ENCODE measurements at regions not wholly inside any gene's neighbourhood (a gene's known extent, or its start where the extent isn't known, plus 50 kb on each side); places are given as distances from the start of the nearest gene placed in this dataset.
"Not testable (repeated sequence)": the region's sequence is repeated elsewhere in the genome, so short reads cannot be mapped to it uniquely, and the experiment has no call there.

DNA sequence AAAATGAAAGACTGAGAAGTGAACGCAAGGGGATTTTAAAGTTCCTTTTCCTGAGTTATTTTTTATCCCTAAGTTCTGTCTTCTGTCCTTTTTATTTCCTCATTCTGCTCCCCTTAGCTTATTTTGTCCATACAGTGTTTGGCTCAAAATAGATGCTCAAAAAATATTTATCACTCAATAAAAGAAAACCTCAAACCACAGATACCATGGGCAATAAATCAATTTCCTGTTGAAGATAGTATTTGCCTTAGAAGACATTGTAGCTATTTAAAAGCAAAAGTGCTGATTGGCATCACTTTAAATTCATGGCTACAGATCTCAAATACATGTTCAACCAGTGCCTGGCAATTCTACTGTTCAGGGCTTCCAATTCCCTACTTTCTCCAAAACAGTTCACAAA lies 316.5 kb upstream of the ADAMTS9 start:
- FAIRE-seq, result no peak
- Histone ChIP-seq H3K4me3 (ENCODE audit: low read depth, low read length) (no peak overlapping the region), H3K36me3 (ENCODE audit: control insufficient read depth, insufficient read depth, low read length) (no peaks in the 10 kb centered on the region), H3K27me3 (ENCODE audit: control insufficient read depth, insufficient read depth, low read length) (no peaks in the 10 kb centered on the region)
- TF ChIP-seq, protein P1, sequence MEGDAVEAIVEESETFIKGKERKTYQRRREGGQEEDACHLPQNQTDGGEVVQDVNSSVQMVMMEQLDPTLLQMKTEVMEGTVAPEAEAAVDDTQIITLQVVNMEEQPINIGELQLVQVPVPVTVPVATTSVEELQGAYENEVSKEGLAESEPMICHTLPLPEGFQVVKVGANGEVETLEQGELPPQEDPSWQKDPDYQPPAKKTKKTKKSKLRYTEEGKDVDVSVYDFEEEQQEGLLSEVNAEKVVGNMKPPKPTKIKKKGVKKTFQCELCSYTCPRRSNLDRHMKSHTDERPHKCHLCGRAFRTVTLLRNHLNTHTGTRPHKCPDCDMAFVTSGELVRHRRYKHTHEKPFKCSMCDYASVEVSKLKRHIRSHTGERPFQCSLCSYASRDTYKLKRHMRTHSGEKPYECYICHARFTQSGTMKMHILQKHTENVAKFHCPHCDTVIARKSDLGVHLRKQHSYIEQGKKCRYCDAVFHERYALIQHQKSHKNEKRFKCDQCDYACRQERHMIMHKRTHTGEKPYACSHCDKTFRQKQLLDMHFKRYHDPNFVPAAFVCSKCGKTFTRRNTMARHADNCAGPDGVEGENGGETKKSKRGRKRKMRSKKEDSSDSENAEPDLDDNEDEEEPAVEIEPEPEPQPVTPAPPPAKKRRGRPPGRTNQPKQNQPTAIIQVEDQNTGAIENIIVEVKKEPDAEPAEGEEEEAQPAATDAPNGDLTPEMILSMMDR (IDR thresholded peaks at IDR 0.05; ENCODE audit: insufficient read depth, low read length, severe bottlenecking), result no peak
- DNase-seq (ENCODE audit: low read depth), result no peak

DNA sequence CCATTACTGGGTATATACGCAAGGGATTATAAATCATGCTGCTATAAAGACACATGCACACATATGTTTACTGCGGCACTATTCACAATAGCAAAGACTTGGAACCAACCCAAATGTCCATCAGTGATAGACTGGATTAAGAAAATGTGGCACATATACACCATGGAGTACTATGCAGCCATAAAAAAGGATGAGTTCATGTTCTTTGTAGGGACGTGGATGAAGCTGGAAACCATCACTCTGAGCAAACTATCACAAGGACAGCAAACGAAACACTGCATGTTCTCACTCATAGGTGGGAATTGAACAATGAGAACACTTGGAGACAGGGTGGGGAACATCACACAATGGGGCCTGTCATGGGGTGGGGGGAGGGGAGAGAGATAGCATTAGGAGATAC lies 313.3 kb upstream of the ADAMTS9 start:
- H3K36me3 ChIP-seq (ENCODE audit: control insufficient read depth, insufficient read depth, low read length); H3K4me3 ChIP-seq (ENCODE audit: low read depth, low read length); DNase-seq (ENCODE audit: low read depth); H3K27me3 ChIP-seq (ENCODE audit: control insufficient read depth, insufficient read depth, low read length); FAIRE-seq: not testable (repeated sequence)

GRCh38 chr3:64998317-64998716 lies 310.5 kb upstream of the ADAMTS9 start:
- TF ChIP-seq, protein P1 (IDR thresholded peaks at IDR 0.05; ENCODE audit: insufficient read depth, low read length, severe bottlenecking), result no peak
- DNase-seq (ENCODE audit: low read depth) (no peak), FAIRE-seq (no peak)
- Histone ChIP-seq H3K4me3 (ENCODE audit: low read depth, low read length) (no peak overlapping the region), H3K36me3 (ENCODE audit: control insufficient read depth, insufficient read depth, low read length) (no peaks in the 10 kb centered on the region), H3K27me3 (ENCODE audit: control insufficient read depth, insufficient read depth, low read length) (no peaks in the 10 kb centered on the region)

DNA sequence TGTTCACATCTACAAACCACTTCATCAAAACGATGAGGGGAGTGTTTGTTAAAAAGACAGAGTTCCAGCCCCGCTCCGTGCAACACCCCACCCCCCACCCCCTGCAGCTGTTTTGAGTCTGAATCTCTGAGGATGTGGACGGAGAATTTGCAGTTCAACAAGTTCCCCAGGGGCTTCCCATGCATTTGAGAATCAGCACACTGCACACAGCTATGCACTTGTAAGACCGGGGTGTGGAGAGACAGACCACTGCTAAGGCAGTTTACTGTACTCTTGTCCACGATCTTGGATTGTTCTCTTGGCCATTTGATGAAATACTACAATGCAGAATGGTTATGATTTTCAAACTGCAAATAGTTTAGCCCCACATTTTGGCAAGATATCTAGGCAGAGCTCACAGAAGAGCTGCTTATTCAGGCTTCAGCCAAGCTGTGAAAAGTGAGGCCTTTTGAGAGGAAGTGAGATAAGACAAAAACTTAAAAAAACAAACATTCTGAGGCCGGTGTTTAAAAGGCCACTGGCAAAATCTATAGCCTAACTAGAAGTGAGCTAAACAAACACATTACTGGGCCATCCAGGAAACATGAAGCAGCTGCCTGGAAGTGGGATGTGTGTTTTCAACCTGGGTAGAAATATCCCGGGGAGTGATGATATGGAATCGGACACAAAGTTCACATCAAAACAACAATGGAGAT lies 308.2 kb upstream of the ADAMTS9 start:
- no peak for FAIRE-seq
- Histone ChIP-seq H3K36me3 (ENCODE audit: control insufficient read depth, insufficient read depth, low read length) (no peaks in the 10 kb centered on the region), H3K4me3 (ENCODE audit: low read depth, low read length) (no peak overlapping the region), H3K27me3 (ENCODE audit: control insufficient read depth, insufficient read depth, low read length) (no peaks in the 10 kb centered on the region)
- TF ChIP-seq, protein P1 (IDR thresholded peaks at IDR 0.05; ENCODE audit: insufficient read depth, low read length, severe bottlenecking), result no peak
- no peak for DNase-seq (ENCODE audit: low read depth)

DNA sequence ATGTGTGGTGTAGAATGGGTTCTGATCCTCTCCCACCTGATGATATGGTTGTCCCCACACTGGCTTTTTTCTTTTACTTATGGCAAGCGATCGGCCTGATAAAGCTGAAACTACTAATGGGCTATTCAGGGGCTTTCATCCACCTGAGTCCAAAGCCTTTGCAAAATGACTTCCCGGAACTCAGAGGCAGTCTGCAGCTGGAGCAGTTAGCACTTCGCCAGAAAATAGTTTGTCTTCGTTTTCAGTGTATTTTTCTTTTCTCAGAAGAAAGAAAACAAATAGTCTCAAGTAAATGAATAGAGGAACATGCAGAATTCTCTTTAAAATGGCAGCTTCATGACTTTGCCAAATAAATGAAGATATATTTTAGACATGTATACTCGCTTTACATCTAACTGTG lies 306.0 kb upstream of the ADAMTS9 start:
- Histone ChIP-seq H3K27me3 (ENCODE audit: control insufficient read depth, insufficient read depth, low read length) (no peaks in the 10 kb centered on the region), H3K4me3 (ENCODE audit: low read depth, low read length) (no peak overlapping the region), H3K36me3 (ENCODE audit: control insufficient read depth, insufficient read depth, low read length) (no peaks in the 10 kb centered on the region)
- FAIRE-seq, result no peak
- DNase-seq (ENCODE audit: low read depth), result no peak
- TF ChIP-seq, protein P1 (IDR thresholded peaks at IDR 0.05; ENCODE audit: insufficient read depth, low read length, severe bottlenecking), result no peak

- no peak for FAIRE-seq
Measured at GRCh38 chr3:64992530-64993285, 304.9 kb upstream of the ADAMTS9 start.

More at GRCh38 chr3:64992530-64993285, 304.9 kb upstream of the ADAMTS9 start:
- Histone ChIP-seq H3K4me3 (ENCODE audit: low read depth, low read length) (no peak overlapping the region), H3K36me3 (ENCODE audit: control insufficient read depth, insufficient read depth, low read length) (no peaks in the 10 kb centered on the region), H3K27me3 (ENCODE audit: control insufficient read depth, insufficient read depth, low read length) (no peaks in the 10 kb centered on the region)
- no peak for DNase-seq (ENCODE audit: low read depth)
- TF ChIP-seq, protein P1 (IDR thresholded peaks at IDR 0.05; ENCODE audit: insufficient read depth, low read length, severe bottlenecking), result no peak

All from bronchial epithelial cell (primary cell).